CD1c-positive myeloid dendritic cell (primary cell): ENCODE measurements at regions not wholly inside any gene's neighbourhood (a gene's known extent, or its start where the extent isn't known, plus 50 kb on each side); places are given as distances from the start of the nearest gene placed in this dataset.
"Not testable (repeated sequence)": the region's sequence is repeated elsewhere in the genome, so short reads cannot be mapped to it uniquely, and the experiment has no call there.

ENCODE experiments used
- DNase-seq: peaks from one replicate; pipeline ENCODE4 v3.0.0-alpha.2; 2016; ENCODE audit errors: extremely low spot score

- no peak for DNase-seq
Observed at GRCh38 chr14:85123755-85124154, 406.2 kb upstream of the FLRT2 start.

GRCh38 chr14:85124631-85125290 lies 405.2 kb upstream of the FLRT2 start:
- DNase-seq = no peak

- no peak for DNase-seq
Observed at GRCh38 chr14:85125291-85125670, 404.7 kb upstream of the FLRT2 start.

- DNase-seq = no peak
Observed at GRCh38 chr14:85129921-85130320, 400.0 kb upstream of the FLRT2 start.

- DNase-seq = no peak
Observed at GRCh38 chr14:85131226-85131922, 398.6 kb upstream of the FLRT2 start.

GRCh38 chr14:85142982-85143381 lies 387.0 kb upstream of the FLRT2 start:
- DNase-seq = no peak

- DNase-seq = no peak
Observed at GRCh38 chr14:85146779-85147178, 383.2 kb upstream of the FLRT2 start.

GRCh38 chr14:85150166-85150565 lies 379.8 kb upstream of the FLRT2 start:
- DNase-seq = no peak

GRCh38 chr14:85154714-85155113 lies 375.2 kb upstream of the FLRT2 start:
- no peak for DNase-seq

- no peak for DNase-seq
Observed at GRCh38 chr14:85156319-85156718, 373.6 kb upstream of the FLRT2 start.

GRCh38 chr14:85159726-85160125 lies 370.2 kb upstream of the FLRT2 start:
- DNase-seq = no peak

- no peak for DNase-seq
Observed at GRCh38 chr14:85165094-85165493, 364.9 kb upstream of the FLRT2 start.

- no peak for DNase-seq
Observed at GRCh38 chr14:85169381-85169780, 360.6 kb upstream of the FLRT2 start.

GRCh38 chr14:85172290-85172689 lies 357.7 kb upstream of the FLRT2 start:
- no peak for DNase-seq

GRCh38 chr14:85172889-85173477 lies 357.0 kb upstream of the FLRT2 start:
- no peak for DNase-seq

GRCh38 chr14:85175556-85175955 lies 354.4 kb upstream of the FLRT2 start:
- DNase-seq = no peak

- no peak for DNase-seq
Observed at GRCh38 chr14:85178864-85179263, 351.1 kb upstream of the FLRT2 start.

GRCh38 chr14:85180876-85181275 lies 349.1 kb upstream of the FLRT2 start:
- DNase-seq = no peak

GRCh38 chr14:85182282-85182681 lies 347.7 kb upstream of the FLRT2 start:
- no peak for DNase-seq

- DNase-seq = no peak
Observed at GRCh38 chr14:85186082-85186481, 343.9 kb upstream of the FLRT2 start.

GRCh38 chr14:85187521-85187920 lies 342.4 kb upstream of the FLRT2 start:
- no peak for DNase-seq

GRCh38 chr14:85188836-85189235 lies 341.1 kb upstream of the FLRT2 start:
- DNase-seq = no peak

- DNase-seq = not testable (repeated sequence)
Observed at GRCh38 chr14:85189253-85189652, 340.7 kb upstream of the FLRT2 start.
